Hepatocyte (in vitro differentiated cells): ENCODE measurements at regions not wholly inside any gene's neighbourhood (a gene's known extent, or its start where the extent isn't known, plus 50 kb on each side); places are given as distances from the start of the nearest gene placed in this dataset.

ENCODE experiments used
- DNase-seq: peaks from one replicate; pipeline ENCODE4 v3.0.0-alpha.2; 2016; ENCODE audit warnings: low spot score
- H2AFZ ChIP-seq: fragments of 200-600 bp; sonication (generic); 2 replicates; pipeline ENCODE4 v1.6.0; 2016; ENCODE audit warnings: antibody characterized with exemption, mild to moderate bottlenecking
- H3K27ac ChIP-seq: fragments of 200-600 bp; sonication (generic); 2 replicates; pipeline ENCODE4 v1.5.1; 2016; ENCODE audit warnings: mild to moderate bottlenecking
- H3K27me3 ChIP-seq: fragments of 200-600 bp; sonication (generic); 2 replicates; pipeline ENCODE4 v1.6.1; 2016
- H3K36me3 ChIP-seq: fragments of 200-600 bp; sonication (generic); replicated peaks from 2 replicates; pipeline ENCODE4 v1.5.1; 2016; ENCODE audit warnings: low read depth; ENCODE audit not compliant: insufficient read depth
- H3K4me1 ChIP-seq: fragments of 200-600 bp; sonication (generic); 2 replicates; pipeline ENCODE4 v1.5.1; 2016; ENCODE audit warnings: mild to moderate bottlenecking, moderate library complexity; ENCODE audit not compliant: insufficient read depth
- H3K4me2 ChIP-seq: fragments of 200-600 bp; sonication (generic); 2 replicates; pipeline ENCODE4 v1.6.0; 2016
- H3K4me3 ChIP-seq: fragments of 200-600 bp; sonication (generic); 2 replicates; pipeline ENCODE4 v1.5.1; 2016; ENCODE audit warnings: mild to moderate bottlenecking
- H3K79me2 ChIP-seq: fragments of 200-600 bp; sonication (generic); 2 replicates; pipeline ENCODE4 v1.6.0; 2017; ENCODE audit warnings: mild to moderate bottlenecking
- H3K9me2 ChIP-seq: fragments of 200-600 bp; sonication (generic); replicated peaks from 2 replicates; pipeline ENCODE4 v1.6.0; 2017; ENCODE audit warnings: mild to moderate bottlenecking; ENCODE audit not compliant: insufficient read depth
- H3K9me3 ChIP-seq: fragments of 200-600 bp; sonication (generic); 2 replicates; pipeline ENCODE4 v1.5.1; 2016; ENCODE audit warnings: low read depth, mild to moderate bottlenecking
- H4K20me1 ChIP-seq: fragments of 200-600 bp; sonication (generic); 2 replicates; pipeline ENCODE4 v1.6.0; 2016; ENCODE audit warnings: mild to moderate bottlenecking; ENCODE audit not compliant: insufficient read depth, poor library complexity, severe bottlenecking
- EZH2 ChIP-seq: fragments of 200-600 bp; sonication (generic); IDR thresholded peaks from 2 replicates; pipeline ENCODE4 v1.6.1; 2016; ENCODE audit warnings: antibody characterized with exemption, mild to moderate bottlenecking, borderline replicate concordance
- EZH2phosphoT487 ChIP-seq: fragments of 200-600 bp; sonication (generic); IDR thresholded peaks from one replicate; pipeline ENCODE4 v1.6.1; 2018; ENCODE audit warnings: antibody characterized with exemption, mild to moderate bottlenecking, low read depth, moderate library complexity; ENCODE audit not compliant: unreplicated experiment, severe bottlenecking
- WGBS: methylation state at CpG from one replicate; pipeline ENCODE4 v1.1.6; 2016; ENCODE audit warnings: low lambda C conversion rate; ENCODE audit errors: missing lambda C conversion rate; 5-methylcytosine and 5-hydroxymethylcytosine counted together
- TF ChIP-seq, protein P1 (sequence below): fragments of 200-600 bp; sonication (generic); IDR thresholded peaks from 2 replicates; pipeline ENCODE4 v1.5.1; 2016; ENCODE audit warnings: antibody characterized with exemption, mild to moderate bottlenecking; ENCODE audit not compliant: poor library complexity

DNA sequence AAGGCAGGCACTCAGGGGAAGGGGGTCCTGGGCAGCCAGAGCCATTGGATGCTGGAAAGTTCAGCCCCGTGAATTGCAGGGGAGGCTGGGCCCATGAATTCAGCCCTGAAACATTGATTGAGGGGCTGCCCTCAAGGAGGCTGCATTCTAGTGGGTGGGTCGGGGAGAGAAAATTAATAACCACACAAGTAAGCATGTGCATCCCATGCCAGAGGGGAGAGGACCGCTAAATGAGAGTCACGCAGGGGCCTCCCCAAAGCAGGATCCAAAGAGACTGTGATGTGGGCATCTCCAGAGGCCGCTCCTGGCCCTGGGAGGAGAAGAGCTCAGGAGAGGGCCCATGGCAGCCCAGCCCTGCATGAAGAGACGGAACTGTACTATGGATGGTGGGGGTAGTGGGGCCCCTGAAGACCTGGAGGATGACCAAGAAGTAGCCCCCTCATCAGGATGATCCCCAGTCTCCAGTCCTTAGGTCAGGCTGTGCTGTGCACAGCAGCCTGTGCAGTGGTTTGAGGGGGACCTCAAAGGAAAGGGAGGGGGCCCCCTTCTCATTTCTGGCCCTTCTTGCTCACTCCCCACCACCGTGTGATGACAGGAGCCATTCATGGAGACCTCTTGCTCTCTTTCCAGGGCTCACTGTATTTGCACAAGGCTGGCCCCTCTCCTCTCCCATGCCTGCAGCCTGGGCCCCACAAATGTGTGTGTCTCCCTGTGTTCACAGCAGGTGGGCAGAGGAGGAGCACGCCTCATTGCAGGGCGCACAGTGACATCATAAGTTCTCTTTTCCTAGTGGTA, 233.6 kb upstream of the IRX1 start:
- Histone ChIP-seq H3K9me2 (no peaks in the 10 kb centered on the region), H3K4me2 (no peak overlapping the region), H3K9me3 (no peaks in the 10 kb centered on the region), H2AFZ (no peak overlapping the region), H3K27ac (no peak overlapping the region), H3K79me2 (no peaks in the 10 kb centered on the region), H4K20me1 (no peaks in the 10 kb centered on the region), H3K36me3 (no peaks in the 10 kb centered on the region), H3K27me3 (no peaks in the 10 kb centered on the region), H3K4me1 (no peaks in the 10 kb centered on the region), H3K4me3 (no peak overlapping the region)
- no peak for DNase-seq
- 93% methylated on average over 9 of the region's 9 CpGs for WGBS
- TF ChIP-seq EZH2phosphoT487 (no peak), EZH2 (no peak)
- TF ChIP-seq, protein P1, sequence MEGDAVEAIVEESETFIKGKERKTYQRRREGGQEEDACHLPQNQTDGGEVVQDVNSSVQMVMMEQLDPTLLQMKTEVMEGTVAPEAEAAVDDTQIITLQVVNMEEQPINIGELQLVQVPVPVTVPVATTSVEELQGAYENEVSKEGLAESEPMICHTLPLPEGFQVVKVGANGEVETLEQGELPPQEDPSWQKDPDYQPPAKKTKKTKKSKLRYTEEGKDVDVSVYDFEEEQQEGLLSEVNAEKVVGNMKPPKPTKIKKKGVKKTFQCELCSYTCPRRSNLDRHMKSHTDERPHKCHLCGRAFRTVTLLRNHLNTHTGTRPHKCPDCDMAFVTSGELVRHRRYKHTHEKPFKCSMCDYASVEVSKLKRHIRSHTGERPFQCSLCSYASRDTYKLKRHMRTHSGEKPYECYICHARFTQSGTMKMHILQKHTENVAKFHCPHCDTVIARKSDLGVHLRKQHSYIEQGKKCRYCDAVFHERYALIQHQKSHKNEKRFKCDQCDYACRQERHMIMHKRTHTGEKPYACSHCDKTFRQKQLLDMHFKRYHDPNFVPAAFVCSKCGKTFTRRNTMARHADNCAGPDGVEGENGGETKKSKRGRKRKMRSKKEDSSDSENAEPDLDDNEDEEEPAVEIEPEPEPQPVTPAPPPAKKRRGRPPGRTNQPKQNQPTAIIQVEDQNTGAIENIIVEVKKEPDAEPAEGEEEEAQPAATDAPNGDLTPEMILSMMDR = no peak

- Histone ChIP-seq H3K79me2 (no peaks in the 10 kb centered on the region), H3K27me3 (no peaks in the 10 kb centered on the region), H3K9me3 (no peaks in the 10 kb centered on the region), H3K9me2 (no peaks in the 10 kb centered on the region), H3K27ac (no peak overlapping the region), H3K4me2 (no peak overlapping the region), H3K4me1 (no peaks in the 10 kb centered on the region), H3K36me3 (no peaks in the 10 kb centered on the region), H4K20me1 (no peaks in the 10 kb centered on the region), H2AFZ (no peak overlapping the region), H3K4me3 (no peak overlapping the region)
- 72% methylated on average over 4 of the region's 4 CpGs for WGBS
- no peak for DNase-seq
- TF ChIP-seq EZH2phosphoT487 (no peak), EZH2 (no peak)
- TF ChIP-seq, protein P1 = no peak
Measured at GRCh38 chr5:3359642-3360041, 236.0 kb upstream of the IRX1 start.

GRCh38 chr5:3357291-3357690, 238.3 kb upstream of the IRX1 start:
- H3K4me2 ChIP-seq = no peak overlapping the region
- H2AFZ ChIP-seq = no peak overlapping the region
- TF ChIP-seq, protein P1 = no peak
- TF ChIP-seq EZH2 = no peak
- no peak for TF ChIP-seq EZH2phosphoT487
- no peaks in the 10 kb centered on the region for H3K79me2 ChIP-seq
- H3K9me2 ChIP-seq = no peaks in the 10 kb centered on the region
- no peak overlapping the region for H3K27ac ChIP-seq
- H3K9me3 ChIP-seq = no peaks in the 10 kb centered on the region
- WGBS = 70% methylated on average over 5 of the region's 5 CpGs
- H3K4me1 ChIP-seq = no peaks in the 10 kb centered on the region
- no peaks in the 10 kb centered on the region for H3K36me3 ChIP-seq
- no peaks in the 10 kb centered on the region for H3K27me3 ChIP-seq
- no peak for DNase-seq
- H4K20me1 ChIP-seq = no peaks in the 10 kb centered on the region
- no peak overlapping the region for H3K4me3 ChIP-seq

GRCh38 chr5:3356016-3356415, 239.6 kb upstream of the IRX1 start:
- no peak for DNase-seq
- H2AFZ ChIP-seq = no peak overlapping the region
- H3K9me2 ChIP-seq = no peaks in the 10 kb centered on the region
- no peak overlapping the region for H3K4me3 ChIP-seq
- no peak overlapping the region for H3K4me2 ChIP-seq
- H3K27me3 ChIP-seq = no peaks in the 10 kb centered on the region
- no peaks in the 10 kb centered on the region for H3K9me3 ChIP-seq
- no peaks in the 10 kb centered on the region for H3K4me1 ChIP-seq
- no peaks in the 10 kb centered on the region for H3K36me3 ChIP-seq
- no peaks in the 10 kb centered on the region for H4K20me1 ChIP-seq
- TF ChIP-seq, protein P1 = no peak
- TF ChIP-seq EZH2 (no peak), EZH2phosphoT487 (no peak)
- H3K27ac ChIP-seq = no peak overlapping the region
- H3K79me2 ChIP-seq = no peaks in the 10 kb centered on the region
